ENCODE measurements at regions not wholly inside any gene's neighbourhood (a gene's known extent, or its start where the extent isn't known, plus 50 kb on each side); places are given as distances from the start of the nearest gene placed in this dataset.
"Not testable (repeated sequence)": the region's sequence is repeated elsewhere in the genome, so short reads cannot be mapped to it uniquely, and the experiment has no call there.

- no peak for DNase-seq
Observed at GRCh38 chr10:4434105-4434504, 391.9 kb upstream of the AKR1E2 start.

GRCh38 chr10:4431114-4431863 lies 394.7 kb upstream of the AKR1E2 start:
- no peak for DNase-seq

- no peak for DNase-seq
Observed at GRCh38 chr10:4429571-4429970, 396.4 kb upstream of the AKR1E2 start.

GRCh38 chr10:4427532-4427931 lies 398.5 kb upstream of the AKR1E2 start:
- DNase-seq: no peak

GRCh38 chr10:4426866-4427265 lies 399.1 kb upstream of the AKR1E2 start:
- no peak for DNase-seq

GRCh38 chr10:4409319-4409718 lies 416.7 kb upstream of the AKR1E2 start:
- no peak for DNase-seq

GRCh38 chr10:4407783-4408182 lies 418.2 kb upstream of the AKR1E2 start:
- DNase-seq: peak; percentile 19

- no peak for DNase-seq
Observed at GRCh38 chr10:4405828-4406227, 420.2 kb upstream of the AKR1E2 start.

- no peak for DNase-seq
Observed at GRCh38 chr10:4403638-4404252, 422.3 kb upstream of the AKR1E2 start.

- not testable (repeated sequence) for DNase-seq
Observed at GRCh38 chr10:4401080-4401479, 424.9 kb upstream of the AKR1E2 start.

GRCh38 chr10:4399556-4399955 lies 426.5 kb upstream of the AKR1E2 start:
- DNase-seq: no peak

GRCh38 chr10:4398602-4399001 lies 427.4 kb upstream of the AKR1E2 start:
- no peak for DNase-seq

- no peak for DNase-seq
Observed at GRCh38 chr10:4397337-4397736, 428.7 kb upstream of the AKR1E2 start.

GRCh38 chr10:4396401-4397283 lies 429.4 kb upstream of the AKR1E2 start:
- no peak for DNase-seq

GRCh38 chr10:4395731-4396130 lies 430.3 kb upstream of the AKR1E2 start:
- no peak for DNase-seq

- not testable (repeated sequence) for DNase-seq
Observed at GRCh38 chr10:4394455-4394854, 431.6 kb upstream of the AKR1E2 start.

- no peak for DNase-seq
Observed at GRCh38 chr10:4391683-4392082, 434.3 kb upstream of the AKR1E2 start.

GRCh38 chr10:4390219-4390618 lies 435.8 kb upstream of the AKR1E2 start:
- no peak for DNase-seq

GRCh38 chr10:4385231-4385870 lies 440.7 kb upstream of the AKR1E2 start:
- DNase-seq: no peak

- no peak for DNase-seq
Observed at GRCh38 chr10:4384245-4384644, 441.8 kb upstream of the AKR1E2 start.

GRCh38 chr10:4383651-4384098 lies 442.3 kb upstream of the AKR1E2 start:
- DNase-seq: no peak

- DNase-seq: no peak
Observed at GRCh38 chr10:4382811-4383210, 443.2 kb upstream of the AKR1E2 start.

GRCh38 chr10:4373612-4374011 lies 452.4 kb upstream of the AKR1E2 start:
- no peak for DNase-seq
